H1 (cell line): ENCODE measurements at regions not wholly inside any gene's neighbourhood (a gene's known extent, or its start where the extent isn't known, plus 50 kb on each side); places are given as distances from the start of the nearest gene placed in this dataset.

Experiments used
- CTCF ChIA-PET: fragments of 300-600 bp; sonication (Branson Sonifier 250); formaldehyde crosslinking; loops from one replicate; lab custom pipeline; 2021; ENCODE audit not compliant: partially characterized antibody; lab: Charles Lee
- POLR2A ChIA-PET: fragments of 300-600 bp; sonication (Branson Sonifier 250); formaldehyde crosslinking; loops from one replicate; lab custom pipeline; 2021; ENCODE audit warnings: inconsistent platforms; ENCODE audit not compliant: partially characterized antibody; lab: Charles Lee
- DNase-seq, 2 experiments: peaks; one replicate each; pipeline versions ENCODE4 v3.0.0 to v3.0.0-alpha.2; 2010 to 2022; ENCODE audit warnings: low spot score in 2 of 2, low read depth in 1 of 2, mixed read lengths in 1 of 2
- FAIRE-seq: peaks from 2 replicates; lab custom pipeline; 2011; peaks lifted over from hg19 to GRCh38; lab: Jason Lieb, UNC
- H2AFZ ChIP-seq: 2 replicates; pipeline ENCODE4 v1.8.1; 2012; ENCODE audit warnings: low read length, inconsistent platforms
- H2AK5ac ChIP-seq: 2 replicates; pipeline ENCODE4 v1.6.1; 2013; ENCODE audit warnings: low read depth, low read length
- H2BK120ac ChIP-seq: replicated peaks from 2 replicates; pipeline ENCODE3; 2013; ENCODE audit warnings: low read depth, low read length, inconsistent platforms
- H2BK12ac ChIP-seq: 2 replicates; pipeline ENCODE4 v1.6.1; 2013; ENCODE audit warnings: low read depth, low read length
- H2BK15ac ChIP-seq: 2 replicates; pipeline ENCODE4 v1.6.1; 2013; ENCODE audit warnings: low read length
- H2BK20ac ChIP-seq: 2 replicates; pipeline ENCODE4 v1.6.1; 2013; ENCODE audit warnings: low read length
- H2BK5ac ChIP-seq: 2 replicates; pipeline ENCODE4 v1.6.1; 2013; ENCODE audit warnings: low read depth, low read length
- H3K14ac ChIP-seq: 2 replicates; pipeline ENCODE4 v1.6.1; 2013; ENCODE audit warnings: inconsistent platforms; ENCODE audit not compliant: insufficient read length
- H3K18ac ChIP-seq: 2 replicates; pipeline ENCODE4 v1.6.1; 2013; ENCODE audit warnings: low read length; ENCODE audit errors: extremely low read depth
- H3K23ac ChIP-seq: 2 replicates; pipeline ENCODE4 v1.6.1; 2013; ENCODE audit warnings: inconsistent platforms; ENCODE audit not compliant: insufficient read length
- H3K23me2 ChIP-seq: 2 replicates; pipeline ENCODE4 v1.6.1; 2013; ENCODE audit warnings: low read depth, low read length
- H3K27ac ChIP-seq: 2 replicates; pipeline ENCODE4 v1.6.1; 2011; ENCODE audit warnings: low read depth, low read length, inconsistent platforms
- H3K27me3 ChIP-seq, 4 experiments: replicated peaks in 1 of 4; 1 replicate in 1 of 4; 2 replicates in 3 of 4; pipeline versions ENCODE4 v1.6.1 to v1.8.1; 2011 to 2013; ENCODE audit warnings: low read length in 3 of 4, mild to moderate bottlenecking in 3 of 4, inconsistent platforms in 2 of 4, mixed read lengths in 2 of 4, moderate library complexity in 1 of 4; ENCODE audit not compliant: control insufficient read depth in 3 of 4, insufficient read depth in 3 of 4; ENCODE audit errors: extremely low read depth in 1 of 4
- H3K36me3 ChIP-seq, 4 experiments: 2 replicates each; pipeline versions ENCODE4 v1.6.1 to v1.8.1; 2011 to 2013; ENCODE audit warnings: mild to moderate bottlenecking in 4 of 4, low read length in 3 of 4, moderate library complexity in 2 of 4, control low read depth in 1 of 4, inconsistent platforms in 1 of 4; ENCODE audit not compliant: insufficient read depth in 4 of 4, control insufficient read depth in 2 of 4
- H3K4ac ChIP-seq: replicated peaks from 2 replicates; pipeline ENCODE3; 2013; ENCODE audit warnings: low read length, low read depth, mixed read lengths, inconsistent platforms; ENCODE audit not compliant: insufficient read length
- H3K4me1 ChIP-seq, 4 experiments: replicated peaks in 1 of 4; 1 replicate in 1 of 4; 2 replicates in 3 of 4; pipeline versions ENCODE4 v1.6.1 to v1.8.1; 2011 to 2013; ENCODE audit warnings: low read length in 3 of 4, inconsistent platforms in 2 of 4, mixed read lengths in 1 of 4; ENCODE audit not compliant: insufficient read depth in 4 of 4, control insufficient read depth in 3 of 4
- H3K4me2 ChIP-seq, 2 experiments: 2 replicates each; pipeline versions ENCODE4 v1.6.1 to v1.8.1; 2011 to 2013; ENCODE audit warnings: low read depth in 2 of 2, low read length in 2 of 2, control low read depth in 1 of 2, inconsistent platforms in 1 of 2, mild to moderate bottlenecking in 1 of 2; ENCODE audit not compliant: insufficient read depth in 1 of 2
- H3K4me3 ChIP-seq, 4 experiments: fragments of 200-600, 300-600 bp in 1 of 4; sonication (generic), shearing (Covaris generic), sonication (Bioruptor Twin) in 1 of 4; 2 replicates each; pipeline versions ENCODE4 v1.5.1 to v1.8.1; 2011 to 2016; ENCODE audit warnings: low read length in 4 of 4, low read depth in 3 of 4, control low read depth in 2 of 4, inconsistent platforms in 2 of 4, mild to moderate bottlenecking in 2 of 4, mixed read lengths in 1 of 4, moderate library complexity in 1 of 4; ENCODE audit not compliant: insufficient read depth in 2 of 4; ENCODE audit errors: extremely low read depth in 1 of 4
- H3K56ac ChIP-seq: replicated peaks from 2 replicates; pipeline ENCODE3; 2013; ENCODE audit warnings: low read depth, mild to moderate bottlenecking, mixed read lengths, low read length, inconsistent platforms; ENCODE audit not compliant: insufficient read length
- H3K79me1 ChIP-seq: 2 replicates; pipeline ENCODE4 v1.6.1; 2013; ENCODE audit warnings: low read depth, low read length, control low read depth
- H3K79me2 ChIP-seq, 2 experiments: 2 replicates each; pipeline versions ENCODE4 v1.6.1 to v1.8.1; 2012 to 2013; ENCODE audit warnings: low read length in 2 of 2, mild to moderate bottlenecking in 2 of 2, inconsistent platforms in 1 of 2; ENCODE audit not compliant: insufficient read depth in 2 of 2, control insufficient read depth in 1 of 2
- H3K9ac ChIP-seq, 4 experiments: replicated peaks in 1 of 4; 1 replicate in 1 of 4; 2 replicates in 3 of 4; pipeline versions ENCODE4 v1.6.1 to v1.8.1; 2011 to 2013; ENCODE audit warnings: low read depth in 3 of 4, low read length in 3 of 4, control low read depth in 2 of 4, mild to moderate bottlenecking in 2 of 4, moderate library complexity in 2 of 4, inconsistent platforms in 1 of 4; ENCODE audit errors: extremely low read depth in 1 of 4
- H3K9me3 ChIP-seq, 2 experiments: 2 replicates each; pipeline versions ENCODE4 v1.6.1 to v1.8.1; 2012 to 2013; ENCODE audit warnings: mild to moderate bottlenecking in 2 of 2, moderate library complexity in 2 of 2, control low read depth in 1 of 2, inconsistent platforms in 1 of 2, low read depth in 1 of 2, low read length in 1 of 2, mixed read lengths in 1 of 2; ENCODE audit not compliant: insufficient read depth in 2 of 2
- H4K20me1 ChIP-seq, 2 experiments: replicated peaks in 1 of 2; 2 replicates each; pipeline versions ENCODE3 to v1.8.1; 2011 to 2013; ENCODE audit warnings: inconsistent platforms in 2 of 2, low read length in 2 of 2, mild to moderate bottlenecking in 1 of 2; ENCODE audit not compliant: insufficient read depth in 2 of 2, control insufficient read depth in 1 of 2
- H4K5ac ChIP-seq: 2 replicates; pipeline ENCODE4 v1.6.1; 2013; ENCODE audit warnings: low read length, low read depth, mixed read lengths, inconsistent platforms; ENCODE audit not compliant: insufficient read length
- H4K8ac ChIP-seq: 2 replicates; pipeline ENCODE4 v1.8.0; 2013; ENCODE audit warnings: mild to moderate bottlenecking, moderate library complexity, low read length, inconsistent platforms; ENCODE audit not compliant: insufficient read depth; ENCODE audit errors: extremely low read depth
- H4K91ac ChIP-seq: replicated peaks from 2 replicates; pipeline ENCODE3; 2013; ENCODE audit warnings: low read length, mixed read lengths, inconsistent platforms; ENCODE audit not compliant: insufficient read length
- CREB1 ChIP-seq: IDR thresholded peaks from 2 replicates; pipeline ENCODE4 v1.6.1; 2012; ENCODE audit warnings: inconsistent platforms
- KDM1A ChIP-seq: fragments of 200-600, 300-600 bp; sonication (generic); IDR thresholded peaks from 2 replicates; pipeline ENCODE4 v1.7.1; 2016; ENCODE audit warnings: mild to moderate bottlenecking, low read length, borderline replicate concordance
- POLR2A ChIP-seq, 2 experiments: IDR thresholded peaks; 1 replicate in 1 of 2; 2 replicates in 1 of 2; pipeline ENCODE4 v1.6.1; 2011; ENCODE audit warnings: low read depth in 2 of 2, low read length in 2 of 2, mild to moderate bottlenecking in 2 of 2; ENCODE audit errors: control extremely low read depth in 1 of 2
- SP2 ChIP-seq: IDR thresholded peaks from 2 replicates; pipeline ENCODE4 v1.6.1; 2012; ENCODE audit warnings: mild to moderate bottlenecking, low read length, inconsistent platforms
- TBP ChIP-seq: IDR thresholded peaks from 2 replicates; pipeline ENCODE4 v1.6.1; 2011; ENCODE audit warnings: low read depth, low read length, improper control_type of control experiment
- WGBS, 2 experiments: shearing (Covaris generic) in 1 of 2; methylation state at CpG; one replicate each; pipeline versions ENCODE4 v1.1.6 to v1.1.7; 2013 to 2015; ENCODE audit warnings: low lambda C conversion rate in 2 of 2, mixed read lengths in 2 of 2, inconsistent platforms in 1 of 2, low coverage in 1 of 2, missing lambda C conversion rate in 1 of 2; ENCODE audit not compliant: insufficient replicate concordance in 2 of 2, insufficient coverage in 1 of 2, insufficient read length in 1 of 2; ENCODE audit errors: extremely low coverage in 1 of 2, missing lambda C conversion rate in 1 of 2; 5-methylcytosine and 5-hydroxymethylcytosine counted together

DNA sequence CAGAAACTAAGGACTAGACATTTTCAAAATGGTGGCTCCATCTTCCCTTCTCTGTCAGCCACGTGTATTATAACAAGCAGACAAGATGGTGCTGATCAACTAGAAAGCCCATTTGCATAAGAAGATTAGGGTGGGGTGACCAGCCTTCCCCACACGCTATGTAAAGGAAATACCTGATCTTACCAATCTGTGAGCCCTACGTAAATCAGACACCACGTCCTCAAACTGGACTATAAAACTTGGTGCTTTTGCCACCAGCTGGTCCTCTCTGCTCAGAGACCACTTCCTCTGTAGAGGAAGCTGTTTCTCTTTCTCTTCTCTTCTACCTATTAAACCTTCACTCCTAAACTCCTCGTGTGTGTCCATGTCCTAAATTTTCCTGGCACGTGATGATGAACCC, 101.1 kb upstream of the PLEKHG7 start:
- WGBS, 2 experiments: 92% methylated on average over 6 of the region's 6 CpGs; no CpG with 5 or more reads in 1 of the 2 experiments
- CTCF ChIA-PET: interaction anchor here (0.6 kb wide), 1 partner anchor 9 kb away, joined by 4 read pairs; no protein-coding TSS in a partner anchor
- H2BK12ac ChIP-seq: no peak overlapping the region
- TF ChIP-seq TBP: no peak
- no peak for TF ChIP-seq POLR2A (IDR thresholded peaks at IDR 0.05; ENCODE audit: control extremely low read depth in 1 of 2, low read depth in 2 of 2, low read length in 2 of 2)
- no peak for TF ChIP-seq SP2
- TF ChIP-seq CREB1: no peak
- TF ChIP-seq KDM1A: no peak

More for the DNA sequence above, 101.1 kb upstream of the PLEKHG7 start:
- H3K14ac ChIP-seq: no peak overlapping the region
- H3K4ac ChIP-seq: no peak overlapping the region
- no peak overlapping the region for H3K4me3 ChIP-seq
- no peaks in the 10 kb centered on the region for H3K27me3 ChIP-seq
- no peaks in the 10 kb centered on the region for H4K20me1 ChIP-seq
- H3K79me2 ChIP-seq: no peaks in the 10 kb centered on the region
- no peak overlapping the region for H4K91ac ChIP-seq
- no peak overlapping the region for H3K9ac ChIP-seq
- no peak overlapping the region for H3K18ac ChIP-seq
- no peaks in the 10 kb centered on the region for H3K23me2 ChIP-seq
- no peak overlapping the region for H2BK15ac ChIP-seq
- H3K4me1 ChIP-seq: no peaks in the 10 kb centered on the region
- H3K79me1 ChIP-seq: no peaks in the 10 kb centered on the region
- DNase-seq (no peak), FAIRE-seq (no peak)
- H3K4me2 ChIP-seq: no peak overlapping the region
- H2AFZ ChIP-seq: no peak overlapping the region
- H3K56ac ChIP-seq: no peak overlapping the region
- peaks cover 0 to 2% (median 0%) of the 10 kb centered on the region in 4 experiments; a peak in 2 of 8 replicates for H3K36me3 ChIP-seq
- H2BK5ac ChIP-seq: no peak overlapping the region
- H2AK5ac ChIP-seq: no peak overlapping the region
- H3K23ac ChIP-seq: no peak overlapping the region
- no peak overlapping the region for H4K8ac ChIP-seq
- no peak overlapping the region for H4K5ac ChIP-seq
- no peak overlapping the region for H3K27ac ChIP-seq
- peaks cover 14 to 24% of the 10 kb centered on the region in 2 experiments; a peak in 3 of 4 replicates for H3K9me3 ChIP-seq
- no peak overlapping the region for H2BK120ac ChIP-seq
- POLR2A ChIA-PET: no interaction called here
- no peak overlapping the region for H2BK20ac ChIP-seq
